Thymus (tissue), 11 donors: ENCODE measurements at regions not wholly inside any gene's neighbourhood (a gene's known extent, or its start where the extent isn't known, plus 50 kb on each side); places are given as distances from the start of the nearest gene placed in this dataset.
"Not testable (repeated sequence)": the region's sequence is repeated elsewhere in the genome, so short reads cannot be mapped to it uniquely, and the experiment has no call there.

ENCODE experiments used
- DNase-seq, 9 donors: peaks; one replicate each; pipeline ENCODE4 v3.0.0-alpha.2; 2013; ENCODE audit warnings: low spot score in 9 of 9, low read depth in 6 of 9, missing footprints in 1 of 9
- H3K27ac ChIP-seq, 2 donors: one replicate each; pipeline ENCODE4 v1.5.1; 2013; ENCODE audit warnings: control low read depth in 1 of 2, low read depth in 1 of 2, low read length in 1 of 2, mild to moderate bottlenecking in 1 of 2, moderate library complexity in 1 of 2
- H3K27me3 ChIP-seq, 2 donors: one replicate each; pipeline ENCODE4 v1.5.1; 2013; ENCODE audit warnings: low read length in 1 of 2; ENCODE audit not compliant: control insufficient read depth in 2 of 2, insufficient read depth in 1 of 2
- H3K36me3 ChIP-seq, 2 donors: one replicate each; pipeline ENCODE4 v1.5.1; 2013; ENCODE audit warnings: low read length in 1 of 2, mild to moderate bottlenecking in 1 of 2, moderate library complexity in 1 of 2; ENCODE audit not compliant: control insufficient read depth in 2 of 2, insufficient read depth in 2 of 2
- H3K4me1 ChIP-seq, 2 donors: one replicate each; pipeline ENCODE4 v1.5.1; 2013; ENCODE audit warnings: low read length in 2 of 2; ENCODE audit not compliant: control insufficient read depth in 2 of 2, insufficient read depth in 2 of 2
- H3K4me3 ChIP-seq, 2 donors: one replicate each; pipeline ENCODE4 v1.5.1; 2013; ENCODE audit warnings: low read length in 2 of 2, control low read depth in 1 of 2, mild to moderate bottlenecking in 1 of 2
- H3K9me3 ChIP-seq, 2 donors: one replicate each; pipeline ENCODE4 v1.5.1; 2013; ENCODE audit warnings: low read length in 1 of 2, mild to moderate bottlenecking in 1 of 2; ENCODE audit not compliant: control insufficient read depth in 2 of 2, insufficient read depth in 1 of 2
- WGBS: extraction: QIAGEN DNeasy Blood & Tissue Kit; methylation state at CpG from one replicate; pipeline ENCODE4 v1.1.7; 2013; 5-methylcytosine and 5-hydroxymethylcytosine counted together
- donor health status: healthy.

DNA sequence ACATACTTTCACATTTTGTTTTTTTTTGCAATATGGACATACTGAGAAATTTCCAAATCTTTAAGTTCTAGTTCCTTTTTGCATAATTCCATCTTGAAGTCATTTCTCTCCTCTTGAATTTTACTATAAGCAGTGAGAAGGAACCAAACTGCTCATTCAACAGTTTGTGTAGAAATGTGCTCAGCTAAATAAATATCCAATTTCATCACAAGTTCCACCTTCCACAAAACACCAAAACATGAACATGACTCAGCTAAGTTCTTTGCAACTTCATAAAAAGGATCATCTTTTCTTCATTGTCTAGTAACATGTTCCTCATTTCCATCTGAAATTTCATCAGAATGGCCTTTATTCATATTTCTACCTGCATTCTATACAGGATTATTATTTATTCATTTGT lies 77.3 kb upstream of the FGF13 start:
- Histone ChIP-seq H3K4me3 (no peak overlapping the region), H3K36me3 (no peaks in the 10 kb centered on the region), H3K27ac (no peak overlapping the region), H3K4me1 (no peaks in the 10 kb centered on the region), H3K27me3 (no peaks in the 10 kb centered on the region), H3K9me3 (no peaks in the 10 kb centered on the region)
- DNase-seq = no peak

DNA sequence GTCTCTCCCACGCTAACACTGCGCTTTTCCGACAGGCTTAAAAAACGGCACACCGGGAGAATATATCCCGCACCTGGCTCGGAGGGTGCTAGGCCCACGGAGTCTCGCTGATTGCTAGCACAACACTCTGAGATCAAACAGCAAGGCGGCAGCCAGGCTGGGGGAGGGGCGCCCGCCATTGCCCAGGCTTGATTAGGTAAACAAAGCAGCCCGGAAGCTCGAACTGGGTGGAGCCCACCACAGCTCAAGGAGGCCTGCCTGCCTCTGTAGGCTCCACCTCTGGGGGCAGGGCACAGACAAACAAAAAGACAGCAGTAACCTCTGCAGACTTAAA lies 67.0 kb upstream of the FGF13 start:
- not testable (repeated sequence) for H3K27me3 ChIP-seq, DNase-seq, H3K4me1 ChIP-seq, H3K4me3 ChIP-seq, H3K27ac ChIP-seq, H3K9me3 ChIP-seq, H3K36me3 ChIP-seq
- 90% methylated on average over 14 of the region's 14 CpGs for WGBS

DNA sequence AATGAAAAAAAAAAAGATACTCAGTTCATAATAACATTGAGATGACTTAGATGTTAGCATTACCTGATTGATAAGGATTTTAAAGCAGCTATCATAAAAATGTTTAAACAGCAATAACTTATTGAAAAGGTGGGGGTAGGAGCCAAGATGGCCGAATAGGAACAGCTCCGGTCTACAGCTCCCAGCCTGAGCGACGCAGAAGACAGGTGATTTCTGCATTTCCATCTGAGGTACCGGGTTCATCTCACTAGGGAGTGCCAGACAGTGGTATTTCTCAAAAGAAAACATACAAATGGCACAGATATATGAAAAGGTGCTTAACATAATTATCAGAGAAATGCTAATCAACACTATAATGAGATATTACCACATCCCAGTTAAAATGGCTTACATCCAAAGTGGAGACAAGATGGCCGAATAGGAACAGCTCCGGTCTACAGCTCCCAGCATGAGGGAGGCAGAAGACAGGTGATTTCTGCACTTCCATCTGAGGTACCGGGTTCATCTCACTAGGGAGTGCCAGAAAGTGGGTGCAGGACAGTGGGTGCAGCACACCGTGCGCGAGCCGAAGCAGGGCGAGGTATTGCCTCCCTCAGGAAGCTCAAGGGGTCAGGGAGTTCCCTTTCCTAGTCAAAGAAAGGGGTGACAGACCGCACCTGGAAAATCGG lies 66.5 kb upstream of the FGF13 start:
- not testable (repeated sequence) for H3K4me3 ChIP-seq, DNase-seq, H3K27me3 ChIP-seq, H3K4me1 ChIP-seq, H3K27ac ChIP-seq, H3K36me3 ChIP-seq, H3K9me3 ChIP-seq
- WGBS = 97% methylated on average over 15 of the region's 15 CpGs

DNA sequence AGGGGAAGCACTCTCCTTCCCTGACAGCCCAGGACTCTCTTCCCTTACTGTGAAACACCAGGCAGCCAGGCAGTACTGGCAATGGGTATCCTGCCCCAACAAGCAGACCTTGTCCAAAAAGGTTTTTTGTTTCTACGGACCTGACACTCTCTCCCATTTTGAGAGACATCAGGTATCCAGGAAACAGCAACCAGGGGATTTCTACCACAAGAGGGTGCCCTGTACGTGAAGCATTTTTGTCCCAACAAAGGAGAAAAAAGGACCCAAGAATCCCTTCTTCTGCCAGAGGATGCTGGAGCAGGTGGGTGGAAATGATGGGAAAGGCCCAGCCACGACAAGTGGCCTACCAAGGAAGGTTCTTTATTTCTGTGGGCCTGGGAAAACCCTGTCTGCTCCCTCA lies 65.7 kb upstream of the FGF13 start:
- H3K27ac ChIP-seq = no peak overlapping the region
- 81% methylated on average over 3 of the region's 3 CpGs for WGBS
- no peaks in the 10 kb centered on the region for H3K9me3 ChIP-seq
- no peaks in the 10 kb centered on the region for H3K4me1 ChIP-seq
- DNase-seq = no peak
- no peaks in the 10 kb centered on the region for H3K27me3 ChIP-seq
- no peak overlapping the region for H3K4me3 ChIP-seq
- no peaks in the 10 kb centered on the region for H3K36me3 ChIP-seq

DNA sequence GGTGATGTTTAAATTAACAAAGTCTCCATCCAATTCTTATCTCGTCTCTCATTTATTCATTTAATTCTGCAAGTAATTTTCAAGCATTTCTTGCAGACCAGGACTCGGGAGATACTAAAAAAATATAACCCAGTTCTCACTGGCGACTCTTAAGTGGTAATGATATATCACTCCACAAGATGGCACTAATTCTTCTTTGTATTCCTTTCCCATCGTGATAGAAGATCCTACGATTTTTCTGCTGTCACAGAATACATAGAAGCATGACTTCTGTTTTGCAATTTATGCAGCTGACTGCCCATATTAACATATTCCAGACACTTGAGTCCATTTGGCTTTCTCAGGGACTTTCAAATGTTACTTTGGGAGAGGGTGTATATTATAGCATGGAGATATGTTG lies 64.0 kb upstream of the FGF13 start:
- Histone ChIP-seq H3K27me3 (no peaks in the 10 kb centered on the region), H3K36me3 (no peaks in the 10 kb centered on the region), H3K9me3 (no peaks in the 10 kb centered on the region), H3K4me1 (no peaks in the 10 kb centered on the region), H3K4me3 (no peak overlapping the region), H3K27ac (no peak overlapping the region)
- 21% methylated on average over 5 of the region's 5 CpGs for WGBS
- peak in 2 of 9 donors; percentile 0 to 5 for DNase-seq

DNA sequence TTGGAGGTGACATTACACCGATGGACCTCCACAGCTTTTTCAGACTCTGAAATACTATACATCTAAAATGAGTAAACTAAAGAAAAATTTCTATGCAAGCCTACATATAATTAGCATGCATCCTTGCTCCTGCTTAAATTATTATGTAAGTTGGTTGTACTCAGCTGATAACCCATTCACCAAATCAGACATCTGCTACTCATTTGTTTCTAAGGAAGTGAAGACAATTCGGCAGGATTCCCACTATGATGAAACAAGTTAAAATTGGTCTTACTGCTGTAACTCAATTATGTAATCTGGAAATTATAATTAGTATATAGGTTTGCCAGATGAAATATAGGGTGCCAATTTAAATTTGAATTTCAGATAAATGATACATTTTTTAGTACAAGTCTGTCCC lies 59.5 kb upstream of the FGF13 start:
- H3K27me3 ChIP-seq = no peaks in the 10 kb centered on the region
- H3K36me3 ChIP-seq = no peaks in the 10 kb centered on the region
- H3K9me3 ChIP-seq = no peaks in the 10 kb centered on the region
- DNase-seq = no peak
- no peaks in the 10 kb centered on the region for H3K4me1 ChIP-seq
- H3K4me3 ChIP-seq = no peak overlapping the region
- H3K27ac ChIP-seq = no peak overlapping the region
- 92% methylated on average over 2 of the region's 2 CpGs for WGBS

DNA sequence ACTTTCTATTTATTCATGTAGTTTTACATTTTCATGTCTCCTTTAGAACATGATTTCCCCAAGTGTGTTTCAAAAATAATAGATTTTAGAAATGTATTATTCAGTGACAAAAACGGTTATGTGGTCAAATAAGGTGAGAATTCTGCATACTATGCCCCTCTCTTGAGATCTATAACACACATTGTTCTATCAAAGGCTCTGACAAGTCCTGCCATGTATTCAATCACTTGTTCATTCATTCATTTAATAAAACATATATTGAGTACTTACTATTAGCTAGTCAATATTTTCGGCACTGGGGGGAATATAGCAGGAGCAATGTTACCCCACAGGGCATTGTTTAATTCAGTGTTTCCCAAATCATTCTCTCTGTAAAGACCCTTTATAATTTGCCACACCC lies 58.4 kb upstream of the FGF13 start:
- no peak overlapping the region for H3K27ac ChIP-seq
- DNase-seq = no peak
- no peaks in the 10 kb centered on the region for H3K27me3 ChIP-seq
- no peaks in the 10 kb centered on the region for H3K9me3 ChIP-seq
- 89% methylated on average over 2 of the region's 2 CpGs for WGBS
- H3K4me3 ChIP-seq = no peak overlapping the region
- H3K36me3 ChIP-seq = no peaks in the 10 kb centered on the region
- H3K4me1 ChIP-seq = no peaks in the 10 kb centered on the region

DNA sequence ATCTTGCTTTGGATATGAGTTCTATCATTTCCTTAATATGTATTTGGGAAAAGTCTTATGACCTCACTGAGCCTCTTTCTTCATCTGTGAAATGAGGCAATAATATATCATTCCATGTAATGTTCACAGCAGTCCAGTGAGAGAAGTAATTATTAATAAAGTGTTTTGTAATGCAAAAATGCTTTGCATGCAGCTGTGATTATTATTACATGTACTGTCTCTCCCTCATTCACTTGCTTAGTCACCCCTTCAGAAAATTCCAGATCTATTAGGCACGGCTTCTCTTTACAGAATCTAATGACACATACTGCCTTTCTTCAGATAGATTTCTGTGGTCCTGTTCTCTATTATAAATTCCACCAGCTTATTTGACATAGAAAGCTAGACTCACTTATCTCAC lies 53.5 kb upstream of the FGF13 start:
- no peaks in the 10 kb centered on the region for H3K36me3 ChIP-seq
- WGBS = 92% methylated on average over 1 of the region's 1 CpG

DNA sequence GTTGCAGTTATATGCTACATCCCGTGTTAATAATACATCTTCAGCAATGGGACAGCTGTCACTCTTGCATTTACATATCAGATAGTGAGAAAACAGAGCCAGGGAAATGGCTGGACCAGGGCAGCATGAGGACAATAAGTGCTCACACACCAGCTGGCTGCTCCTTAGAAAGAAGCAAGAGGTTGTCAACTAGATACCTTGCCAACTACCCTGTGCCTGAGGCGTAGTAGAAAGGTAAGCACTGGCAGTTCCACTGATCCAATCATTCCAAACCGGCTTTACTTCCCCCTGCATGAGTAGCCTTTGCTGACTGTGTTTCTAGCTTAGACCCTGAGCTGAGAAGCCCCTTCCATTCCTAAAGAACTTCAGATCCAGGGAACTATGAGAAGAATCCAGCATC lies 52.2 kb upstream of the FGF13 start:
- no peak for DNase-seq
- H3K27ac ChIP-seq = no peak overlapping the region
- 90% methylated on average over 3 of the region's 3 CpGs for WGBS
- H3K9me3 ChIP-seq = no peaks in the 10 kb centered on the region
- H3K4me1 ChIP-seq = no peaks in the 10 kb centered on the region
- H3K4me3 ChIP-seq = no peak overlapping the region
- no peaks in the 10 kb centered on the region for H3K36me3 ChIP-seq
- no peaks in the 10 kb centered on the region for H3K27me3 ChIP-seq

More for the DNA sequence above, 53.5 kb upstream of the FGF13 start:
- Histone ChIP-seq H3K4me3 (no peak overlapping the region), H3K4me1 (no peaks in the 10 kb centered on the region), H3K9me3 (no peaks in the 10 kb centered on the region), H3K27me3 (no peaks in the 10 kb centered on the region), H3K27ac (no peak overlapping the region)
- DNase-seq = no peak

DNA sequence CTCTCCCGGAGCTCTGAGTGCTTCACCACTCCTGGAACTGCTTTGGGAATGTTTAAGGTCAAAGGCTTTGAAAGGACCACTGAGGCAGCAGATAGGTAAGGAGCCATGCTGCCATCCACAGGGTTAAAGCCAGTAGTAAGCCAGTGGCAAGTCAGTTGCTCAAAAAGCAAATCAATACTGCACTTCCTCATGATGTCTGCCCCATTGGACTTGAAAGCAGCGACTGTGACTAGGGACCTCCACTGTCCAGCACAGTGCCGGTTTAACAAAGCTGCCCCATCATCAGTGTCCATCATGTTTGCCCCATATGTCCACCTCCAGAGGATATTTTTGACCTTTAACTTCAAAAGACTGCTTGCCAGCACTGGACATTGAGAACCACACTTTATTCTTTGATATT lies 49.9 kb upstream of the FGF13 start:
- no peaks in the 10 kb centered on the region for H3K36me3 ChIP-seq
- no peak overlapping the region for H3K4me3 ChIP-seq
- no peaks in the 10 kb centered on the region for H3K9me3 ChIP-seq
- H3K27me3 ChIP-seq = no peaks in the 10 kb centered on the region
- no peak overlapping the region for H3K27ac ChIP-seq
- no peak for DNase-seq
- H3K4me1 ChIP-seq = no peaks in the 10 kb centered on the region
- 92% methylated on average over 3 of the region's 3 CpGs for WGBS
